ENCODE measurements at regions not wholly inside any gene's neighbourhood (a gene's known extent, or its start where the extent isn't known, plus 50 kb on each side); places are given as distances from the start of the nearest gene placed in this dataset.

DNA sequence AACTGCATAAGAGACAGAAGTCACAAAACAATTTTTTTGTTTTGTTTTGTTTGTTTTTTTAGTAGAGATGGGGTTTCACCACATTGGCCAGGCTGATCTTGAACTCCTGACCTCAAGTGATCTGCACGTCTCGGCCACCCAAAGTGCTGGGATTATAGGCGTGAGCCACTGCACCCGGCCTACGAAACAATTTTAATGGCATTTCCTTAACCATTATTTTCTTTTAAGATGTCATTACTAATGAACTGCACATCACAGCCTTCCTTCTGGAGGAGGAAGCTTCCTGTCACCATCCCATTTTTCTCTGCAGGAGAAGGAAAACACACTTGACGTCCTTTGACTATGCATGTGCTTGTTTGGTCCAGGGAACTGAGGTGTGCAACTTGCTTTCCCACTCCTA, 125.3 kb upstream of the AKIRIN2 start:
- no peak for DNase-seq (ENCODE audit: low spot score in 2 of 2)
- Histone ChIP-seq H3K4me1 (no peaks in the 10 kb centered on the region), H3K36me3 (no peaks in the 10 kb centered on the region), H3K27me3 (no peaks in the 10 kb centered on the region), H3K4me3 (no peak overlapping the region), H3K9me3 (no peaks in the 10 kb centered on the region), H3K27ac (no peak overlapping the region)
- TF ChIP-seq, protein P1, sequence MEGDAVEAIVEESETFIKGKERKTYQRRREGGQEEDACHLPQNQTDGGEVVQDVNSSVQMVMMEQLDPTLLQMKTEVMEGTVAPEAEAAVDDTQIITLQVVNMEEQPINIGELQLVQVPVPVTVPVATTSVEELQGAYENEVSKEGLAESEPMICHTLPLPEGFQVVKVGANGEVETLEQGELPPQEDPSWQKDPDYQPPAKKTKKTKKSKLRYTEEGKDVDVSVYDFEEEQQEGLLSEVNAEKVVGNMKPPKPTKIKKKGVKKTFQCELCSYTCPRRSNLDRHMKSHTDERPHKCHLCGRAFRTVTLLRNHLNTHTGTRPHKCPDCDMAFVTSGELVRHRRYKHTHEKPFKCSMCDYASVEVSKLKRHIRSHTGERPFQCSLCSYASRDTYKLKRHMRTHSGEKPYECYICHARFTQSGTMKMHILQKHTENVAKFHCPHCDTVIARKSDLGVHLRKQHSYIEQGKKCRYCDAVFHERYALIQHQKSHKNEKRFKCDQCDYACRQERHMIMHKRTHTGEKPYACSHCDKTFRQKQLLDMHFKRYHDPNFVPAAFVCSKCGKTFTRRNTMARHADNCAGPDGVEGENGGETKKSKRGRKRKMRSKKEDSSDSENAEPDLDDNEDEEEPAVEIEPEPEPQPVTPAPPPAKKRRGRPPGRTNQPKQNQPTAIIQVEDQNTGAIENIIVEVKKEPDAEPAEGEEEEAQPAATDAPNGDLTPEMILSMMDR (IDR thresholded peaks at IDR 0.05): no peak
- intact Hi-C loops (cut with DNase I): no loop called here

DNA sequence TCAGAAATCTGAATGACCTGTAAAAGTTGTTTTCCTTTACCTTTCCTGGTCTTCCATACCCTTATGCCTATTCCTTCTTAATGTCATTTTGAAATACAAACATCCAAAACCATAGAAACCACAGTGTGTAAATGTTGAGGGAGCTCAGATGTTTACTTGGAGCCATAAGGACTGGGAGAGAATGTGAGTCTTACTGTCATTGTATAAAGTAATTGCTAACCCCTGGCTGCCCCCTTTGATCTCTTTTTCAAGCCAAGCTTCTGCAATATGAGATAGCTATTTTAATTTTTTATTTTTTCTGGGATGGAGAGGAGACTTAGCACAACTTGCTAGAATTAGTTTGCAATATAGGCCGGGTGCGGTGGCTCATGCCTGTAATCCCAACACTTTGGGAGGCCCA, 124.4 kb upstream of the AKIRIN2 start:
- intact Hi-C loops (cut with DNase I): no loop called here
- no peaks in the 10 kb centered on the region for H3K4me1 ChIP-seq

DNA sequence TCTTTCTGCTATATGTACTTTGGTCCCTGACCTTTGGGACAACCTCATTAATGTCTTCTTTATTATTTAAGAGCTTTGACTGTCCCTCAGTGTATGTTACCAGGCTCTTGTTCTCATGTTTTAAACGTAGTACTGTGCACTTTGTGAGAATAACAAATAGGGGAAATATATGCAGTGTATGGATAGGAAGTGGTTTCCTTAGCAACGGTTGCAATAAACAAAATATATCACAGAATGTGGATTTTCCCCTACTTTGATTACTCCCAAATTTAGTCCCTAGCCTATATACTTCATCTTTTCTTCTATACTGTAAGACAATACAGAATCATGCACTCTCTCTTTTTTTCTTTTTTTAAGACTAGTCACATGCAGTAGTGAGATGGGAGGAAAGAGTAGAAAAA, 123.8 kb upstream of the AKIRIN2 start:
- Histone ChIP-seq H3K4me3 (no peak overlapping the region), H3K4me1 (no peaks in the 10 kb centered on the region), H3K36me3 (no peaks in the 10 kb centered on the region), H3K27ac (no peak overlapping the region), H3K9me3 (no peaks in the 10 kb centered on the region), H3K27me3 (no peaks in the 10 kb centered on the region)
- intact Hi-C loops (cut with DNase I): no loop called here
- no peak for DNase-seq (ENCODE audit: low spot score in 2 of 2)
- TF ChIP-seq, protein P1 (IDR thresholded peaks at IDR 0.05): no peak

More for the DNA sequence above, 124.4 kb upstream of the AKIRIN2 start:
- Histone ChIP-seq H3K9me3 (no peaks in the 10 kb centered on the region), H3K27me3 (no peaks in the 10 kb centered on the region), H3K36me3 (no peaks in the 10 kb centered on the region), H3K4me3 (no peak overlapping the region), H3K27ac (no peak overlapping the region)
- DNase-seq (ENCODE audit: low spot score in 2 of 2): no peak
- TF ChIP-seq, protein P1 (IDR thresholded peaks at IDR 0.05): no peak

DNA sequence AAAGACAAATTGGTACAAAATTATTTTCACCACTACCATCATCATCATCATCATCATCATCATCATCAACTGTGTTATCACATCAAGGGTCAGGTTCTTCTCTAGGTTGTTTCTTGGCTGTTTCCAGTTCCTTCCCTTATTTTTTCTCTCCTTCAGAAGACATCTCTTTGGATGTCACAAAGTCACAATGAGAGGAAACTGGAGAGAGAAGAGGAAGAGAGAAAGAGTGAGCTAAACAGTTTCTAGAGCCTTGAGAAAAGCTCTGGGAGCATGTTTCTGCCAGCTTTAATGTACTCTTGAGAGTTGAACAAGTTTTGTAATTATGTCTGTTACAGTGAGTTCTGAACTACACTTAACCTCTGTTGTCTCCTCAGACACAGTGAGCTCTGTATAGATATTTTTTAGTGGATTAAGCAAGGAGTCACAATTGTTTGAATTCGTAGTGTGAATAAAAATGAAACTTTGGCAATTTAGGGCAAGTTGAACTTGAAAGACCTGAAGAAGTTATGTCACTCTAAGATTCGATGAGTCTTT, 123.0 kb upstream of the AKIRIN2 start:
- Histone ChIP-seq H3K4me1 (no peaks in the 10 kb centered on the region), H3K9me3 (no peaks in the 10 kb centered on the region), H3K4me3 (no peak overlapping the region), H3K27me3 (no peaks in the 10 kb centered on the region), H3K27ac (peak overlapping the region in 1 of 2 donors; percentile 16), H3K36me3 (no peaks in the 10 kb centered on the region)
- DNase-seq (ENCODE audit: low spot score in 2 of 2): no peak
- intact Hi-C loops (cut with DNase I): no loop called here
- TF ChIP-seq, protein P1 (IDR thresholded peaks at IDR 0.05): no peak

DNA sequence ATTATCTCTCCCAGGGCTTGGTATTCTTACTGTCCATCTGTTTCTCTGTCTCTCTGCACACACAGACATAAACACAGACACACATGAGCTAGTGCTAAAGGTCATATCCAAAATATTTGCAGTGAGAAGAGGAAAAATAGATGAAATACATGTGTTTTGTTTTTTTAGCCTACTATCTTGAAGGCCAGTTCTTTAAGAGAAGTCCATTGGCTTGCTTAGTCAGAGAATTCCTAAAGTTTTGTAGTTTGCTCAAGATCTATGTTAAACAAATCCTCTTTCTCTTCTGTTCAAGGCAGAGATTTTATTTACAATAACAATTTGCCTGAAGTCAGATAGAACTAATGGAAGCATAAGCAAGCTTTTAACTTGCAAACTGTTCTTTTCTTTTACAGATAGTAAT, 120.0 kb upstream of the AKIRIN2 start:
- Histone ChIP-seq H3K9me3 (no peaks in the 10 kb centered on the region), H3K36me3 (no peaks in the 10 kb centered on the region), H3K27ac (no peak overlapping the region), H3K4me3 (no peak overlapping the region), H3K4me1 (no peaks in the 10 kb centered on the region), H3K27me3 (no peaks in the 10 kb centered on the region)
- intact Hi-C loops (cut with DNase I): no loop called here
- DNase-seq (ENCODE audit: low spot score in 2 of 2): no peak
- TF ChIP-seq, protein P1 (IDR thresholded peaks at IDR 0.05): no peak
